GM12874 (cell line): ENCODE measurements at regions not wholly inside any gene's neighbourhood (a gene's known extent, or its start where the extent isn't known, plus 50 kb on each side); places are given as distances from the start of the nearest gene placed in this dataset.

Experiments
- CTCF ChIP-seq: IDR thresholded peaks from 2 replicates; pipeline ENCODE4 v1.5.1; 2011; ENCODE audit warnings: low read depth, mild to moderate bottlenecking, control low read depth, low read length, moderate library complexity; ENCODE audit not compliant: insufficient read depth

- no peak for TF ChIP-seq CTCF
Observed at GRCh38 chr10:61612450-61612849, 50.3 kb upstream of the CABCOCO1 start.

DNA sequence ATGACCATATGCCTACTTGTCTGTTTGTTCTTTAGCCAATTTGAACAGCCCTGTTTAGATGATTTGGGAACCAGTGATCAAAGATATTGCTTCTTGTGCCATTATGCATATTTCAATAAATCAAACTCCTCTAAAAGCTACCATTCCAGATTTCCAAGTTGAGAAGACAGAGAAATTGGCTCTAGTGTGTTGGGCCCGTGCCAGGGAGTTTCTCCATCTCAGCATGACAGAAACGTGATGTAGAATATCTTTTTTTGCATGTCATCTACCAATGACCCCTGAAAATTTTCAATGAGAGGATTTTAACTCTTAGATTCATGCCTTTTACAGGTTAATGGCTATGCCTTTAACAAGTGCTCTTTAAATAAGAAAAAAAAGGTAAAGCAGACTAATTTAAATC is 50.7 kb upstream of the CABCOCO1 start:
- TF ChIP-seq CTCF: no peak

GRCh38 chr10:61609701-61610100 is 53.0 kb upstream of the CABCOCO1 start:
- no peak for TF ChIP-seq CTCF

DNA sequence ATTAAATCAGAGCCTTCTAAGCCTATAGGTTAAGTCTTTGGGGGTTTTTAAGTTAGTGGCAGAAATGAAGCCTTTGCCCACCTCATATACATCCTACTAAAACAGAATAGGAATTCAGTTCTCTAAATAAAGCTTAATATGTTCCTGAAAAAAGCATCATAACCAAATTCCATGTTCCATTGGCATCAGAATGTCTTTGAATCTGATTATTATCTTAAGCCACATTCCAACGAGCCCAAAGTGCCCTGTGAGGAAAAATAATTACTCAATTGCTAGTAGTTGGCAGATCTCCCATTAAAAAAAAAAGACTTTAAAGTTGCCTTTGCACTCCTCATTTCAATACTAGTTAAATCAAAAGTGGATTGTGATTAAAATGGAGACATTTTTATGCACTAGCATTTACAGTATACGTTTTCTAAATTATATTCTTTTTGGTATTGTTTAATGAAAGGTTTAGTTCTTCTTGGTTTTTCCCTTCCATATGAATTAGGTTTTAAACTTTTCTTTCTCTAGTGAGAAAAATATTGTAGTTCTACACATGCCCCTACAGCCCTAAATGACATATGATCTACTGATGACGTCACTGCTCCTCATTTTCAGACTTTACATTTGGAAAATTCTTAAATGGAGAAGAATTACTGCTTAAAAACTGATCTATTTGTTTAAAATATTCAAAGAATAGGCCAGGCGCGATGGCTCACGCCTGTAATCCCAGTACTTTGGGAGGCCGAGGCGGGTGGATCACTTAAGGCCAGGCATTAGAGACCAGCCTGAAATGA is 54.3 kb upstream of the CABCOCO1 start:
- no peak for TF ChIP-seq CTCF

- peak; percentile 30; the same call in 1 of the 2 replicates for TF ChIP-seq CTCF
Observed at GRCh38 chr10:61606959-61607907, 55.5 kb upstream of the CABCOCO1 start.

GRCh38 chr10:61605221-61605620 is 57.5 kb upstream of the CABCOCO1 start:
- TF ChIP-seq CTCF: no peak

- no peak for TF ChIP-seq CTCF
Observed at GRCh38 chr10:61600399-61600798, 62.3 kb upstream of the CABCOCO1 start.
